Naive thymus-derived CD8-positive, alpha-beta T cell (primary cell): ENCODE measurements at regions not wholly inside any gene's neighbourhood (a gene's known extent, or its start where the extent isn't known, plus 50 kb on each side); places are given as distances from the start of the nearest gene placed in this dataset.
"Not testable (repeated sequence)": the region's sequence is repeated elsewhere in the genome, so short reads cannot be mapped to it uniquely, and the experiment has no call there.

Source experiments
- ATAC-seq, 2 donors: fragments of 150-1000 bp; cut with Tn5 transposase in 1 of 2; sonication (Bioruptor Pico), chemical (Tn5 transposase) in 1 of 2; 1 replicate in 1 of 2; 2 replicates in 1 of 2; pipeline ENCODE4 v1.10.0; 2021; ENCODE audit warnings: mild to moderate bottlenecking in 2 of 2, moderate library complexity in 2 of 2
- POLR2A ChIA-PET: fragments of 350-600 bp; sonication (Branson Sonifier 250); formaldehyde crosslinking; loops from one replicate; lab custom pipeline; 2021; ENCODE audit warnings: antibody characterized with exemption; lab: Charles Lee
- DNase-seq, 10 donors: peaks; one replicate each; pipeline versions ENCODE4 v3.0.0 to v3.0.0-alpha.2; 2020 to 2022
- H3K27ac Mint-ChIP-seq, 10 donors: one replicate each; pipeline ENCODE4 v1.8.0; 2020 to 2022; ENCODE audit warnings: mild to moderate bottlenecking in 10 of 10, mixed read lengths in 10 of 10, moderate library complexity in 4 of 10, inconsistent platforms in 1 of 10
- H3K27me3 Mint-ChIP-seq, 5 donors: one replicate each; pipeline ENCODE4 v1.8.0; 2021 to 2022; ENCODE audit warnings: mixed read lengths in 5 of 5
- H3K36me3 Mint-ChIP-seq, 3 donors: one replicate each; pipeline ENCODE4 v1.8.0; 2020 to 2022; ENCODE audit warnings: mixed read lengths in 3 of 3, mild to moderate bottlenecking in 2 of 3, inconsistent platforms in 1 of 3
- H3K4me1 Mint-ChIP-seq, 4 donors: one replicate each; pipeline ENCODE4 v1.8.0; 2021 to 2022; ENCODE audit warnings: mixed read lengths in 4 of 4
- H3K4me3 Mint-ChIP-seq, 10 donors: one replicate each; pipeline ENCODE4 v1.8.0; 2020 to 2022; ENCODE audit warnings: mild to moderate bottlenecking in 10 of 10, mixed read lengths in 10 of 10, moderate library complexity in 6 of 10, inconsistent platforms in 1 of 10
- H3K9me3 Mint-ChIP-seq, 9 donors: one replicate each; pipeline ENCODE4 v1.8.0; 2020 to 2022; ENCODE audit warnings: mixed read lengths in 9 of 9, mild to moderate bottlenecking in 3 of 9, inconsistent platforms in 1 of 9, moderate library complexity in 1 of 9

DNA sequence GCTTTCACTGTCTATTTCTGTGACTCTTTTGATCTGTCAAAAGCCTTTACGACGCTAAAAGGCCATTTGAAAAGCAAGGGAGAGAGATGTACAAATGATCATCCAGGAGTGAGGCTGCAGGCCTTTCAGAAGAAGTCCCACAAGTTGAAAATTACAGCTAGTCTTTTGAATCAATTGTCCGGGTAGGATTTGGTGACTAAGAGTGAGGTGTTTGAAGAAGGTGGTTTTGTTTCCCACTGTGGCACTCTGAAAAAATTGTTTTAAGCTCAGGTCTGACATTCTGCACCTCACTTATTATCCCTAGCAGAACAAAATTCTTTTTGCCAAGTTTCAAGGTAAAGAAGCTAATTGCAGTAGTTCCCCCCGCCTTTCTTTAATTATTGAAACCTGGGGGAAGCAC lies 50.8 kb upstream of the TMEM108 start:
- ATAC-seq = no peak
- POLR2A ChIA-PET = no interaction called here
- Mint-ChIP-seq H3K9me3 (peaks cover 0 to 14% (median 0%) of the 10 kb centered on the region in 9 donors), H3K4me3 (no peak overlapping the region), H3K4me1 (no peaks in the 10 kb centered on the region), H3K27me3 (peaks cover 2 to 21% (median 5%) of the 10 kb centered on the region in 5 donors), H3K27ac (peak overlapping the region in 1 of 10 donors; percentile 25), H3K36me3 (no peaks in the 10 kb centered on the region)
- DNase-seq = no peak

DNA sequence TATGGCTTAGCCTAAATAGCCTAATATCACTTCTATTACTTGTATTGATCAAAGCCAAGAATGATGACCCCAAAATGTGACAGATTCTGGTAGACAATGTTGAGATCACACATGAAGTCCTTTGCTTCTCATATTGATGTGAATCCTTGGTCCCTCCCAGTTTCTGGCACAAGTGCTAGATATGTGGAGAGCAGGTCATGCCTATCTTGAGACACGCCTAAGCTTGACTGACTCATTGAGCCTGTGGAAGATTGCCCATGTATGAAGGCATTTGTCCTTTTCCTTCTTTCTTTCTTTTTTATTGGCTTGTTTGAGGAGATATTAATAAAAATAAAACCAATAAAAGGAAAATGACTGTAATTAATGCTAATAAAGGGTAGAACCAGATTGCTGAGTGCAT lies 54.0 kb upstream of the TMEM108 start:
- Mint-ChIP-seq H3K27ac (no peak overlapping the region), H3K27me3 (peaks cover 2 to 21% (median 5%) of the 10 kb centered on the region in 5 donors), H3K4me1 (no peaks in the 10 kb centered on the region), H3K9me3 (peaks cover 0 to 31% (median 11%) of the 10 kb centered on the region in 9 donors), H3K4me3 (no peak overlapping the region), H3K36me3 (peaks cover 0 to 14% (median 0%) of the 10 kb centered on the region in 3 donors)
- ATAC-seq (no peak), DNase-seq (no peak)
- POLR2A ChIA-PET = no interaction called here

DNA sequence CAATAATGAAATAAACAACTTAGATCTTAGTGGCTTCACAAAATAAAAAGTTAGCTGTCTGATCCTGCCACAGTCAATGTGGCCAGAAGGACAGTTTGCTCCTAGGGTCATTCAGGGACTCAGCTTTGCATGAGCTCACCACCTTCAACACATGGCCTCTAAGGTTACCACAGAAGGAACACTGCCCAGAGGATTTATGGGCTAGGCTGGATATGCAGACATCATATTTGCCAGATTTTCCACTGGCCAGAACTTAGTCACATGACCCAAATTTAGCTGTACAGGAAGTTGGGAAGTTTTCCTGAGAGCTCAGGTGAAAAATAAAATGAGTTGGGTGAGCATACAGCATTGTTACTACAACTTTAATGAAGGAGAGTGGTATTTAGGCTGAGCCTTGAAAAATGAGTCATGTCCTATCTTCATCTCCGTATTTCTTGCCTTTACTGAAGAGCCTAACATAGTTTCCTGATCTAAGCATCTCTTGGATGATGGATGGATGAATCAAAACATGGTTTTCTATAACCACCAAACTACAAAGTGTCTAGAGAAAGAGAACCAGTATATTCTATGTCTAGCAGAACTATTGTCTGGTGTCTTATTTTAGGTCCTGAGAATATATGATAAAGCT lies 54.9 kb upstream of the TMEM108 start:
- Mint-ChIP-seq H3K9me3 (peaks cover 0 to 31% (median 13%) of the 10 kb centered on the region in 9 donors), H3K36me3 (peaks cover 0 to 14% (median 0%) of the 10 kb centered on the region in 3 donors), H3K27me3 (peaks cover 2 to 21% (median 5%) of the 10 kb centered on the region in 5 donors), H3K27ac (no peak overlapping the region), H3K4me1 (no peaks in the 10 kb centered on the region), H3K4me3 (no peak overlapping the region)
- POLR2A ChIA-PET = no interaction called here
- ATAC-seq (no peak), DNase-seq (no peak)

DNA sequence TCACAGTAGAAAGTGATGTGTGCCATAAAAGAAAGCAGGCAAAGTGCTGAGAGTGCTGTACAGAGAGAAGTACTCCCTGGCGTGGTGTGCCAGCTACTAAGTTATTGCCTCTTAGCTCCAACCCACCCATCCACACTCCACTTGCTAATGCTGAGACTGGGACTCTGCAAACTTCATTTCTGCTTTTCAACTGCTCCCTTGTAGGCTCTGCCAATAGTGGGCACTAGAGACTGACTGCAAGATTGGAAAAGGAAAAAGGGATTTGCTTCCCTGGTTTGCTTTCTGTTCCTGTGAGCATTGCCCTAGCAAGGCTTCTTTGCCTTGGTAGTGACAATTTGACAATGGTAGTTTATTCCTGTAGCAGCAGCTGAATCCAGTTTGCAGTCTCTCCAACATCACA lies 56.5 kb upstream of the TMEM108 start:
- Mint-ChIP-seq H3K4me3 (no peak overlapping the region), H3K9me3 (peaks cover 0 to 31% (median 13%) of the 10 kb centered on the region in 9 donors), H3K4me1 (no peaks in the 10 kb centered on the region), H3K27ac (no peak overlapping the region), H3K27me3 (peaks cover 0 to 15% (median 3%) of the 10 kb centered on the region in 5 donors), H3K36me3 (peaks cover 0 to 14% (median 0%) of the 10 kb centered on the region in 3 donors)
- DNase-seq = no peak
- POLR2A ChIA-PET = no interaction called here
- no peak for ATAC-seq

DNA sequence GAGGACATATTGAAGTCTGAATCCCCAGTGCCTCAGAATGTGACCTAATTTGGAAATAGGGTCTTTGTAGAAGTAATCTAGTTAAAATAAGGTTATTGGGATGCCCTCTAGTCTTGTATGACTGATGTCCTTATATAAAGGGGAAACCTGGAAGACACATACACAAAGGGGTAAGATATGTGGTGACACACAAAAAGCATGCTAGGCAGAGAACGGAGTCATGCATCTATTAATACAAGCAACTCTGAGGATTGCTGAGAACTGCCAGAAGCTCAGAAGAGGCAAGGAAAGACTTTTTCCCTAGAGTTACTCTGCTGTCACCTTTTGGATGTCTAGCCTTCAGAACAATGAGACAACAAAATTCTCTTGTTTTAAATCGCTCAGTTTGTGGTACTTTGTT lies 58.1 kb upstream of the TMEM108 start:
- no peak overlapping the region for H3K4me3 Mint-ChIP-seq
- no peaks in the 10 kb centered on the region for H3K4me1 Mint-ChIP-seq
- peaks cover 0 to 6% (median 0%) of the 10 kb centered on the region in 5 donors for H3K27me3 Mint-ChIP-seq
- no peak for DNase-seq
- ATAC-seq = no peak
- peaks cover 0 to 14% (median 0%) of the 10 kb centered on the region in 3 donors for H3K36me3 Mint-ChIP-seq
- peaks cover 0 to 17% (median 12%) of the 10 kb centered on the region in 9 donors for H3K9me3 Mint-ChIP-seq
- POLR2A ChIA-PET = no interaction called here
- no peak overlapping the region for H3K27ac Mint-ChIP-seq

DNA sequence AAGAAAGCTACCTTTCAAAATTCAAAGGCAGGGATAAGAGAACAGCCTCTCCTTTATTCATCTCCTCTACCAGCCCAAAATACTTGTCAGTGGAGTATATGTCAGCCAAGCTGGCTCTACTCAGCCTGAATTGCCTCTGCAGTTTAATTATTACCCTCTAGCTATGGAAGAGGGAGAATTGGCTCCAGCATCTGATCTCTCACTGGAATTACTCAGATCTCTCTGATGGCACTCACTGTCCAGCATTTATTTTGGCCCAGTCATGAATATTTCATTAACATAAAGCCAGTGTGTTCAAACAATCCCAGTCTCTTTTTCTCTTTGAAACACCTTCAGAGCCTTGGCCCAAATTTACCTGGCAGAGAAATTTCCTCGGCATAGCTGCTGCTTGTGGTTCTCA lies 58.6 kb upstream of the TMEM108 start:
- no peak for ATAC-seq
- Mint-ChIP-seq H3K27me3 (peaks cover 0 to 5% (median 0%) of the 10 kb centered on the region in 5 donors), H3K4me1 (no peaks in the 10 kb centered on the region), H3K36me3 (peaks cover 0 to 14% (median 0%) of the 10 kb centered on the region in 3 donors), H3K9me3 (peaks cover 0 to 17% (median 12%) of the 10 kb centered on the region in 9 donors), H3K27ac (no peak overlapping the region), H3K4me3 (no peak overlapping the region)
- POLR2A ChIA-PET = no interaction called here
- DNase-seq = no peak

DNA sequence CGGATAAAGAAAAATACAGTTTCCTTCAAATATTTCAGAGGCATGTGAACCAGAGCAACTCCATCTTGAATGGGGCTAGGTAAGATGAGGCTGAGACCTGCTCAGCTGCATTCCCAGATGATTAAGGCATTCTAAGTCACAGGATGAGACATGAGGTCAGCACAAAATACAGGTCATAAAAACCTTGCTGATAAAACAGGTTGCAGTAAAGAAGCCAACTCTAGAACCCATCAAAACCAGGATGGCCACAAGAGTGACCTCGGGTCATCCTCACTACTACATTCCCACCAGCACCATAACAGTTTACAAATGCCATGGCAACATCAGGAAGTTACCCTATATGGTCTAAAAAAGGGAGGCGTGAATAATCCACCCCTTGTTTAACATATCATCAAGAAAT lies 59.2 kb upstream of the TMEM108 start:
- H3K4me3 Mint-ChIP-seq, POLR2A ChIA-PET, H3K4me1 Mint-ChIP-seq, DNase-seq, H3K27me3 Mint-ChIP-seq, ATAC-seq, H3K27ac Mint-ChIP-seq: not testable (repeated sequence)
- Mint-ChIP-seq H3K9me3 (peaks cover 0 to 17% (median 10%) of the 10 kb centered on the region in 9 donors), H3K36me3 (peaks cover 0 to 14% (median 0%) of the 10 kb centered on the region in 3 donors)

DNA sequence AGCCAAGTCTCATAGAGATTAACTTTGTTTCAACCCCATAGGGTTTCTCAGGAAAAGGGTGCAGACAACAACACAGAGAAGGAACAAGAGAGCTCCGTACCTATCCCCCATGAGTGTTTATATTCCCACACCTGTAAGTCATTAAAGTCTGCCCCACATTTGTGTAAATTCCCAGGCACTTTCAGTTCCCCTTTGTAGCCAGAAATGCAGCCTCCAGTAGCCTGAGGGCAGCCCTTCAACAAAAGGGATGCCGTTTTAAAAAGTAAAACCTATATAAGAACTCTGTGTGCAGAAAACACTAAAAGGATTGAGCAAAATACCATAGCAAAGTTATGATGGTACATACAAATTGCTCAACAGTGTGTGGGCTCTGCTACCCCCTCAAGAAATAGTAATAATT lies 59.7 kb upstream of the TMEM108 start:
- POLR2A ChIA-PET = no interaction called here
- Mint-ChIP-seq H3K27ac (no peak overlapping the region), H3K4me3 (no peak overlapping the region), H3K27me3 (peaks cover 0 to 5% (median 0%) of the 10 kb centered on the region in 5 donors), H3K36me3 (peaks cover 0 to 14% (median 0%) of the 10 kb centered on the region in 3 donors), H3K4me1 (no peaks in the 10 kb centered on the region), H3K9me3 (peaks cover 0 to 17% (median 10%) of the 10 kb centered on the region in 9 donors)
- DNase-seq = no peak
- no peak for ATAC-seq

DNA sequence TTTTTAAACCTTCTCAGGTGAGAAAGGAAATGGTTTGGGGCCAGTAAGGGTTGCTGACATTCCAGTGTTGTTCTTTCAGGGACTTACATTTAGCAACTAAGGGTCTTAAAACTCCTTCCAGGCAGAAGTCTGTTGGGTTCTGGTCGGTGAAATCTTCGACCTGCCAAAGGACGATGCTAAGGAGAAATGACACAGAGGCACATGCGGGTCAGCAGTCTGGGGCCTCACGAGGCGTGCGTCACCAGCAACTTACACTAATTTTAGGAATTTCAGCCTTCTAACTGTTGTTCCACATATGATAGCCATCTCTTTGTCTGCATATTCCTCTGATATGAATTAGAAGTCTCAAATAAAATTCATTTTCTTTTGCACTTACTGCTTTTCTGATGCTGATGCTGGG lies 64.1 kb upstream of the TMEM108 start:
- Mint-ChIP-seq H3K4me1 (no peaks in the 10 kb centered on the region), H3K36me3 (no peaks in the 10 kb centered on the region), H3K27ac (no peak overlapping the region), H3K4me3 (no peak overlapping the region), H3K9me3 (peaks cover 0 to 10% (median 0%) of the 10 kb centered on the region in 9 donors), H3K27me3 (peaks cover 0 to 5% (median 0%) of the 10 kb centered on the region in 5 donors)
- ATAC-seq (no peak), DNase-seq (no peak)
- POLR2A ChIA-PET = no interaction called here

DNA sequence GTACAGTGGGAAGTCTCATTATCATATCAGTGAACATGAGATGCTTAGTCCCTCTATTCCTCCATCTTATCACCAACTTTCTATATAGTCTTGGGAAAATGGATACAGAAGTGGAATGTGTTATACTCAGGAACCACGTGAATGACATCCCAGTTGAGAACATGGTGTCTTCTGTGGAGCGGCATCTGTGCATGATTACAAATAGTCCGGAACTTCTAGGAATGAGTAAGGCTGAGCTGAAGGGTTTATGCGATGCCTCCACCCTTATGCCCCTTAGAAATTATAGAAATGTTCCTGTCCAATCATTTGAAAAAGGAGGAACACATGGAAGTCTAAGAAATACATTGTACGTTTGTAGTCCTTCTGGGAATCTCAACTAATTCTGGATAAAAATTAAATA lies 64.8 kb upstream of the TMEM108 start:
- peaks cover 0 to 5% (median 0%) of the 10 kb centered on the region in 5 donors for H3K27me3 Mint-ChIP-seq
- no peaks in the 10 kb centered on the region for H3K36me3 Mint-ChIP-seq
- no peaks in the 10 kb centered on the region for H3K4me1 Mint-ChIP-seq
- no peak overlapping the region for H3K4me3 Mint-ChIP-seq
- POLR2A ChIA-PET = no interaction called here
- H3K27ac Mint-ChIP-seq = no peak overlapping the region
- peaks cover 0 to 10% (median 0%) of the 10 kb centered on the region in 9 donors for H3K9me3 Mint-ChIP-seq
- ATAC-seq (no peak), DNase-seq (no peak)

DNA sequence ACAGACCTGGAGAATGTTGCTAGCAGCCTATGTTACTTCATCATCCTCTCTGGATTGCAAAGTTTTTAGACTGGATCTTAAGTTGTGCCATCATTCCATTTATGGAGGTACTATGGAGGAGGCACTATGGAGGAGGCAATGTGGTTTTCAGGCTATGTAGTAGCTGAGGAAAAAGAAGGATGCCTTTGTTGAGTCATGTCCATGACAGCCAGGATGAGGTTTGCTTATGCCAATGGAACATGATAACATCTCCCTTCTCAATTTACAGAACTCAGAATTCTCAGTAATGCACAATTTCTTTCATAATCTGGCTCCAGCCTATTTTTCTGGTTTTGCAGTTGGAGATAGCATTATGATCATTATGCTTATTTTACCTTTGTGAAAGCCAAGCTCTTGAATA lies 65.9 kb upstream of the TMEM108 start:
- no peak for ATAC-seq
- no peaks in the 10 kb centered on the region for H3K36me3 Mint-ChIP-seq
- H3K27ac Mint-ChIP-seq = no peak overlapping the region
- no peak overlapping the region for H3K4me3 Mint-ChIP-seq
- no peak for DNase-seq
- H3K4me1 Mint-ChIP-seq = no peaks in the 10 kb centered on the region
- POLR2A ChIA-PET = no interaction called here
- peaks cover 0 to 3% (median 0%) of the 10 kb centered on the region in 5 donors for H3K27me3 Mint-ChIP-seq
- peaks cover 0 to 10% (median 0%) of the 10 kb centered on the region in 9 donors for H3K9me3 Mint-ChIP-seq

DNA sequence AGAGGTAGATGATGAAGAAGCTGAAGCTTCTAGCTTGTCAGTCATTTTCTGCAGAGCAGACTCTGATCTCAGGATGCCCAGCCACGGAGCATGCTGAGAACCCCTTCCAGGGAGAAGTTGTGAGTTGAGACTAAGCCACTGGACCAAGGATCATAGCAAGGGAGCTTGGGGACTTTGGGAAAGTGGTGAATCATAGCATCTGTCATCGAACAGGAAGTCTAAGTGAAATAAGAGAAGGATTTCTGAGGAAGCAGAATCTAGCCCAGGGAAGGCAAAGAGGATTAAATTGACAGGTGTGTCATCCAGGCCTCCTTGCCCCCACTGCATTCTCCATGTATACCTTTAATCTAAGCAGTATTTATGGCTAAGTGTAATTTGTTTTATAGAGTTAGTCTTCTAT lies 71.8 kb upstream of the TMEM108 start:
- no peaks in the 10 kb centered on the region for H3K4me1 Mint-ChIP-seq
- no peaks in the 10 kb centered on the region for H3K36me3 Mint-ChIP-seq
- POLR2A ChIA-PET = no interaction called here
- peaks cover 0 to 6% (median 0%) of the 10 kb centered on the region in 5 donors for H3K27me3 Mint-ChIP-seq
- H3K4me3 Mint-ChIP-seq = no peak overlapping the region
- ATAC-seq (no peak), DNase-seq (no peak)
- H3K27ac Mint-ChIP-seq = no peak overlapping the region
- H3K9me3 Mint-ChIP-seq = peaks cover 0 to 10% (median 0%) of the 10 kb centered on the region in 9 donors

DNA sequence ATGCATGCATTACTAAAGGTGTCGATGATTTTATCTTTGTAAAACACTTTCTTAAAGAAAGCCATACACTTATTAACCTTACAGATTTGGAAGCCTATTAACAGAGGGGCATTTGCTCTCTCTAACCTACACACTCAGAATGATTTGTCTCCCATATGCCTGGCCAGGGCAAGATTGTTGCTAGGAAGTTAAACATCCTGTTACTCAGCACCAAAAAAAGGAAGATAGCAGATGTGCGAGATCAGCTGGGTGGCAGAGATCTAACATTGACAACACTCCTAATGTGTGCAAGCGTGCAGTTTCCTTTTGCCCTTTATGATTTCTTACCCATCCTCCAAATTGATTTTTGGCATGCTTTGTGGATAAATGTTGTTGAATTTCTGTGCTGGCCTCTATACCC lies 73.9 kb upstream of the TMEM108 start:
- no peak overlapping the region for H3K27ac Mint-ChIP-seq
- peaks cover 0 to 6% (median 0%) of the 10 kb centered on the region in 5 donors for H3K27me3 Mint-ChIP-seq
- ATAC-seq (no peak), DNase-seq (no peak)
- no peak overlapping the region for H3K4me3 Mint-ChIP-seq
- H3K9me3 Mint-ChIP-seq = peaks cover 0 to 3% (median 0%) of the 10 kb centered on the region in 9 donors
- no peaks in the 10 kb centered on the region for H3K4me1 Mint-ChIP-seq
- POLR2A ChIA-PET = no interaction called here
- no peaks in the 10 kb centered on the region for H3K36me3 Mint-ChIP-seq

DNA sequence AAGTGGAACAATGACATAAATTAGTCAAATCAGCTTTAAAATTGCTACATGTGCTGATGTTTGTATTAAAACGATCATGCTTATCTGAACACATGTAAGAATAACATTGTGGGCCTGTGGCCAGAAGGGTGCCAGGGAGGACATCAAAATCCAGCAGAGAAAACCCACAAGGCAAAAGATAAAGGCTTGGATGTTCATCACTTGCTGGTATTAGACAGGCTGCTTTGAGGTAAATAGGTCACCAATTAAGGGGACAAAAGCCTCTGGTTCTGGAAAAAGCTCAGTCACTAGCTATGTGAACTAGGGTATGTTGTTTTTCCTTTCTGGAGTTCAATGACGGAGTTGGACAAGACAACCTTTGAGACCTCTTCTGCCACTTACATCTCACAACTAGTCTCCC lies 74.4 kb upstream of the TMEM108 start:
- no peak overlapping the region for H3K27ac Mint-ChIP-seq
- DNase-seq = no peak
- ATAC-seq = no peak
- H3K4me1 Mint-ChIP-seq = no peaks in the 10 kb centered on the region
- no peaks in the 10 kb centered on the region for H3K36me3 Mint-ChIP-seq
- H3K27me3 Mint-ChIP-seq = peaks cover 0 to 11% (median 0%) of the 10 kb centered on the region in 5 donors
- POLR2A ChIA-PET = no interaction called here
- H3K4me3 Mint-ChIP-seq = no peak overlapping the region
- H3K9me3 Mint-ChIP-seq = peaks cover 0 to 3% (median 0%) of the 10 kb centered on the region in 9 donors
